Sigmoid colon (tissue), 4 donors: ENCODE measurements at regions not wholly inside any gene's neighbourhood (a gene's known extent, or its start where the extent isn't known, plus 50 kb on each side); places are given as distances from the start of the nearest gene placed in this dataset.

Experiments
- EP300 ChIP-seq, 4 donors: sonication (generic); formaldehyde crosslinking; IDR thresholded peaks; one replicate each; pipeline ENCODE4 v1.6.1; 2017; ENCODE audit warnings: antibody characterized with exemption in 4 of 4
- POLR2A ChIP-seq, 2 donors: fragments of 450-650 bp; IDR thresholded peaks; one replicate each; pipeline ENCODE4 v1.6.1; 2016; ENCODE audit warnings: antibody characterized with exemption in 2 of 2, mild to moderate bottlenecking in 2 of 2, moderate library complexity in 2 of 2
- POLR2AphosphoS5 ChIP-seq, 4 donors: sonication (generic); formaldehyde crosslinking; IDR thresholded peaks; one replicate each; pipeline ENCODE4 v1.6.1; 2017; ENCODE audit warnings: antibody characterized with exemption in 4 of 4
- TF ChIP-seq, protein P1 (sequence below), 4 experiments: fragments of 450-650 bp in 3 of 4; fragments of 200-600 bp in 1 of 4; IDR thresholded peaks; one replicate each; pipeline ENCODE4 v1.5.1; 2016 to 2019; ENCODE audit warnings: antibody characterized with exemption in 4 of 4, mild to moderate bottlenecking in 3 of 4, moderate library complexity in 2 of 4

DNA sequence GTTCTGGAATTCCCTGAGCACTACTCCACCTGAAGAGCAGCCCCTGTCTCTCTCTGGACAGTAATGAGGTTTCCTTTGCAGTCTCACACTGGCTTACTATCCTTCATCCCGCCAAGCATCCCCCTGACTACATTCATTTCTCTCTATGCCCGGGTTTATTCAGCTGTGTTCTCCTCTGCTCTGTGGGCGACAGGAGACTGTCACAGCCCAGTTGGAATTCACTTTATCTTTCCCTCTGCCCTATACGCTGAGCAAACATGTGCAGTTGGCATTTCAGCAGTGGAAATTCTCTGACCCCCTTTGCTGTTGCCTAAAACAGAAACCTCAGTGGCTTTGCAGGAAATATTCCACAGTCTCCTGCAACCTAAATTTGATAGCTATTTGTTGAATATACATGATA is 83.5 kb upstream of the MAX start:
- TF ChIP-seq, protein P1, sequence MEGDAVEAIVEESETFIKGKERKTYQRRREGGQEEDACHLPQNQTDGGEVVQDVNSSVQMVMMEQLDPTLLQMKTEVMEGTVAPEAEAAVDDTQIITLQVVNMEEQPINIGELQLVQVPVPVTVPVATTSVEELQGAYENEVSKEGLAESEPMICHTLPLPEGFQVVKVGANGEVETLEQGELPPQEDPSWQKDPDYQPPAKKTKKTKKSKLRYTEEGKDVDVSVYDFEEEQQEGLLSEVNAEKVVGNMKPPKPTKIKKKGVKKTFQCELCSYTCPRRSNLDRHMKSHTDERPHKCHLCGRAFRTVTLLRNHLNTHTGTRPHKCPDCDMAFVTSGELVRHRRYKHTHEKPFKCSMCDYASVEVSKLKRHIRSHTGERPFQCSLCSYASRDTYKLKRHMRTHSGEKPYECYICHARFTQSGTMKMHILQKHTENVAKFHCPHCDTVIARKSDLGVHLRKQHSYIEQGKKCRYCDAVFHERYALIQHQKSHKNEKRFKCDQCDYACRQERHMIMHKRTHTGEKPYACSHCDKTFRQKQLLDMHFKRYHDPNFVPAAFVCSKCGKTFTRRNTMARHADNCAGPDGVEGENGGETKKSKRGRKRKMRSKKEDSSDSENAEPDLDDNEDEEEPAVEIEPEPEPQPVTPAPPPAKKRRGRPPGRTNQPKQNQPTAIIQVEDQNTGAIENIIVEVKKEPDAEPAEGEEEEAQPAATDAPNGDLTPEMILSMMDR (IDR thresholded peaks at IDR 0.05): no peak
- TF ChIP-seq POLR2A (IDR thresholded peaks at IDR 0.05) (no peak), POLR2AphosphoS5 (IDR thresholded peaks at IDR 0.05) (no peak), EP300 (IDR thresholded peaks at IDR 0.05) (no peak)
